ENCODE measurements at regions not wholly inside any gene's neighbourhood (a gene's known extent, or its start where the extent isn't known, plus 50 kb on each side); places are given as distances from the start of the nearest gene placed in this dataset.
"Not testable (repeated sequence)": the region's sequence is repeated elsewhere in the genome, so short reads cannot be mapped to it uniquely, and the experiment has no call there.

DNA sequence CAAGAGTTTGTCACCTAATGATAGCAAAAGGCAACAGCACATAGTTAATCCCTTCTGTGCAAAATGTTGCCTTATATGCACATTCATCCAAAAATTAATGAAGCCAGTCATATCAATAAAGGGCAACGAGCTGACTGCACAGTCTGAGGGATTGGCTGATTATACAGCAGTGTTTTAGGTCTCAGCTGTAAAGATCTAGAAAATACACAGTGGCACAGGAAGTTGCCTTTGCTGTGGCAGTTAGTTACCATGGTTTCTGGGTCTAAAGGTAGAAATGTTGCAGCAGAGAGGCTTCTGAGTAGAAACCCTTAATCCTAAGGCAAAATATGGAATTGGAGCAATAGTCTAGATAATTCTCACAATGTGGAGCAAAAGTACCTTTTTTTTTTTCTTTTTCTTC is 89.7 kb downstream of the SMPDL3A start:
- no peak for DNase-seq (ENCODE audit: low read depth)
- no peak overlapping the region for H3K4me3 ChIP-seq (ENCODE audit: low read depth, low read length)
- TF ChIP-seq, protein P1, sequence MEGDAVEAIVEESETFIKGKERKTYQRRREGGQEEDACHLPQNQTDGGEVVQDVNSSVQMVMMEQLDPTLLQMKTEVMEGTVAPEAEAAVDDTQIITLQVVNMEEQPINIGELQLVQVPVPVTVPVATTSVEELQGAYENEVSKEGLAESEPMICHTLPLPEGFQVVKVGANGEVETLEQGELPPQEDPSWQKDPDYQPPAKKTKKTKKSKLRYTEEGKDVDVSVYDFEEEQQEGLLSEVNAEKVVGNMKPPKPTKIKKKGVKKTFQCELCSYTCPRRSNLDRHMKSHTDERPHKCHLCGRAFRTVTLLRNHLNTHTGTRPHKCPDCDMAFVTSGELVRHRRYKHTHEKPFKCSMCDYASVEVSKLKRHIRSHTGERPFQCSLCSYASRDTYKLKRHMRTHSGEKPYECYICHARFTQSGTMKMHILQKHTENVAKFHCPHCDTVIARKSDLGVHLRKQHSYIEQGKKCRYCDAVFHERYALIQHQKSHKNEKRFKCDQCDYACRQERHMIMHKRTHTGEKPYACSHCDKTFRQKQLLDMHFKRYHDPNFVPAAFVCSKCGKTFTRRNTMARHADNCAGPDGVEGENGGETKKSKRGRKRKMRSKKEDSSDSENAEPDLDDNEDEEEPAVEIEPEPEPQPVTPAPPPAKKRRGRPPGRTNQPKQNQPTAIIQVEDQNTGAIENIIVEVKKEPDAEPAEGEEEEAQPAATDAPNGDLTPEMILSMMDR (conservative IDR thresholded peaks at IDR 0.05; ENCODE audit: low read depth, low read length) = no peak

DNA sequence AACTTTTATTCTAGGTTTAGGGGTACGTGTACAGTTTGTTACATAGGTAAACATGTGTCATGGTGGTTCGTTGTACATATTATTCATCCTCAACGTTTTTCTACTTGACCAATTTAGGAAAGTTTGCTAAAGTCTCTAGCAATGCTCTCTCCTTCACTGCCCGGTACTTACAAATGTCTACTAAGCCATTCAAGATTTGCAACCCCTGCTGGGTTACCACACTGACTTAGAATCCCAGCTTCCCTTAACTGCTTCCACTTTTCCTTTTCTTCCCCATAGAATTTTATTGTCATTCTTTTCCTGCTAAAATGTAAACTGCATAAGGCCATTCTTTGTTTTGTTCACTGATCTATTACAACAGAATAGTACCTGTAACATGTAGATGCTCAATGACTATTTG is 97.4 kb downstream of the SMPDL3A start:
- no peak overlapping the region for H3K4me3 ChIP-seq (ENCODE audit: low read depth, low read length)
- DNase-seq (ENCODE audit: low read depth) = no peak
- TF ChIP-seq, protein P1 (conservative IDR thresholded peaks at IDR 0.05; ENCODE audit: low read depth, low read length) = no peak

- no peak overlapping the region for H3K4me3 ChIP-seq (ENCODE audit: low read depth, low read length)
- DNase-seq (ENCODE audit: low read depth) = no peak
- TF ChIP-seq, protein P1 (conservative IDR thresholded peaks at IDR 0.05; ENCODE audit: low read depth, low read length) = no peak
These were observed 98.9 kb downstream of the SMPDL3A start for GRCh38 chr6:122887941-122888340.

GRCh38 chr6:122888680-122889079 is 99.6 kb downstream of the SMPDL3A start:
- not testable (repeated sequence) for H3K4me3 ChIP-seq (ENCODE audit: low read depth, low read length); DNase-seq (ENCODE audit: low read depth)

GRCh38 chr6:122890250-122890649 is 101.2 kb downstream of the SMPDL3A start:
- no peak overlapping the region for H3K4me3 ChIP-seq (ENCODE audit: low read depth, low read length)
- TF ChIP-seq, protein P1 (conservative IDR thresholded peaks at IDR 0.05; ENCODE audit: low read depth, low read length) = no peak
- DNase-seq (ENCODE audit: low read depth) = no peak

- TF ChIP-seq, protein P1 (conservative IDR thresholded peaks at IDR 0.05; ENCODE audit: low read depth, low read length) = no peak
- no peak overlapping the region for H3K4me3 ChIP-seq (ENCODE audit: low read depth, low read length)
- DNase-seq (ENCODE audit: low read depth) = no peak
These were observed 101.2 kb upstream of the CLVS2 start for GRCh38 chr6:122894791-122895190.

- no peak overlapping the region for H3K4me3 ChIP-seq (ENCODE audit: low read depth, low read length)
- DNase-seq (ENCODE audit: low read depth) = no peak
- TF ChIP-seq, protein P1 (conservative IDR thresholded peaks at IDR 0.05; ENCODE audit: low read depth, low read length) = no peak
These were observed 93.7 kb upstream of the CLVS2 start for GRCh38 chr6:122902326-122902725.

All from choroid plexus epithelial cell (primary cell).